Heart left ventricle (tissue), 16 donors: ENCODE measurements at regions not wholly inside any gene's neighbourhood (a gene's known extent, or its start where the extent isn't known, plus 50 kb on each side); places are given as distances from the start of the nearest gene placed in this dataset.

Experiments used
- ATAC-seq, 4 donors: fragments of 200-7000 bp; cut with Tn5 transposase; one replicate each; pipeline ENCODE4 v1.9.1; 2020 to 2022; ENCODE audit warnings: moderate library complexity in 4 of 4, mild to moderate bottlenecking in 3 of 4, moderate number of reproducible peaks in 1 of 4
- DNase-seq, 5 donors: peaks; one replicate each; pipeline ENCODE4 v3.0.0-alpha.2; 2020
- H3K27ac ChIP-seq, 12 donors: fragments of 200-600 bp; sonication (generic) in 4 of 12; one replicate each; pipeline versions ENCODE4 v1.5.0 to v1.8.0; 2016 to 2022; ENCODE audit warnings: mild to moderate bottlenecking in 2 of 12
- H3K27me3 ChIP-seq, 9 donors: fragments of 200-600 bp; sonication (generic) in 2 of 9; one replicate each; pipeline versions ENCODE4 v1.5.1 to v1.8.0; 2016 to 2022; ENCODE audit warnings: mild to moderate bottlenecking in 3 of 9
- H3K36me3 ChIP-seq, 9 donors: fragments of 200-600 bp; sonication (generic) in 2 of 9; one replicate each; pipeline versions ENCODE4 v1.5.0 to v1.8.0; 2018 to 2022; ENCODE audit warnings: mild to moderate bottlenecking in 2 of 9
- H3K4me1 ChIP-seq, 12 donors: fragments of 200-600 bp; sonication (generic) in 4 of 12; one replicate each; pipeline versions ENCODE4 v1.5.0 to v1.8.0; 2016 to 2022; ENCODE audit warnings: mild to moderate bottlenecking in 3 of 12
- H3K4me3 ChIP-seq, 12 donors: fragments of 200-600 bp; sonication (generic) in 4 of 12; one replicate each; pipeline versions ENCODE4 v1.5.0 to v1.8.0; 2017 to 2022; ENCODE audit warnings: mild to moderate bottlenecking in 9 of 12, moderate library complexity in 4 of 12
- H3K9me3 ChIP-seq, 12 donors: fragments of 200-600 bp; sonication (generic) in 4 of 12; one replicate each; pipeline versions ENCODE4 v1.5.0 to v1.8.0; 2016 to 2022; ENCODE audit warnings: mild to moderate bottlenecking in 1 of 12
- POLR2A ChIP-seq, 2 donors: fragments of 450-650 bp; IDR thresholded peaks; one replicate each; pipeline ENCODE4 v1.6.1; 2017; ENCODE audit warnings: antibody characterized with exemption in 2 of 2, mild to moderate bottlenecking in 2 of 2, moderate library complexity in 2 of 2
- WGBS, 4 donors: extraction: QIAGEN DNeasy Blood & Tissue Kit in 2 of 4; methylation state at CpG; one replicate each; pipeline versions ENCODE4 v1.1.5 to v1.1.7; 2013 to 2018; 5-methylcytosine and 5-hydroxymethylcytosine counted together
- intact Hi-C, 10 donors: fragments of 100-400 bp; cut with DNase I; formaldehyde crosslinking; loops; one replicate each; pipeline versions ENCODE4 v1.11.1 to v1.14.2; 2022
- TF ChIP-seq, protein P1 (sequence below), 12 donors: fragments of 200-600 bp; sonication (generic) in 4 of 12; IDR thresholded peaks; one replicate each; pipeline versions ENCODE4 v1.5.0 to v1.8.0; 2018 to 2022; ENCODE audit warnings: antibody characterized with exemption in 12 of 12, mild to moderate bottlenecking in 5 of 12
- donor health status: ischemic (EF 13 %, LVEDD 7.1; RV severe dilation, severe dysfunction).
- donor health status: healthy with polysubstance abuse.
- donor health status: DM: no; HTN: yes; CAD: no.
- donor health status: DM: no; HTN: no; CAD: no.
- donor health status: ischemic (EF 25% LVEDD 6.9; RV normal size, moderate dysfunction).
- donor health status: ischemic (EF 25% LVEDD 5.7; RV mildly dilated, moderate dysfunction).
- donor health status: healthy.
- donor health status: DM: yes; HTN: yes; CAD: no.
- donor health status: ischemic (EF 35%, LVEDD 5.7; RV mildly dilated, moderate dysfunction).
- donor health status: nonischemic (EF 11% LVEDD 7.7; RV severe dilation, severe dysfunction).
- donor health status: DM: yes; HTN: yes; CAD: no.
- donor health status: PGD.
- donor health status: ischemic (EF 29% LVEDD 5.4; RV normal size, mild dysfunction).
- donor health status: nonischemic (EF 23%, LVEDD 6.1; RV moderate dilation, normal function).

GRCh38 chr14:97271451-97271960, 474.3 kb downstream of the VRK1 start:
- Histone ChIP-seq H3K4me3 (no peak overlapping the region), H3K36me3 (no peaks in the 10 kb centered on the region), H3K4me1 (no peaks in the 10 kb centered on the region), H3K9me3 (no peaks in the 10 kb centered on the region), H3K27me3 (peaks cover 0 to 22% (median 0%) of the 10 kb centered on the region in 9 donors), H3K27ac (no peak overlapping the region)
- intact Hi-C loops: no loop called here
- TF ChIP-seq, protein P1, sequence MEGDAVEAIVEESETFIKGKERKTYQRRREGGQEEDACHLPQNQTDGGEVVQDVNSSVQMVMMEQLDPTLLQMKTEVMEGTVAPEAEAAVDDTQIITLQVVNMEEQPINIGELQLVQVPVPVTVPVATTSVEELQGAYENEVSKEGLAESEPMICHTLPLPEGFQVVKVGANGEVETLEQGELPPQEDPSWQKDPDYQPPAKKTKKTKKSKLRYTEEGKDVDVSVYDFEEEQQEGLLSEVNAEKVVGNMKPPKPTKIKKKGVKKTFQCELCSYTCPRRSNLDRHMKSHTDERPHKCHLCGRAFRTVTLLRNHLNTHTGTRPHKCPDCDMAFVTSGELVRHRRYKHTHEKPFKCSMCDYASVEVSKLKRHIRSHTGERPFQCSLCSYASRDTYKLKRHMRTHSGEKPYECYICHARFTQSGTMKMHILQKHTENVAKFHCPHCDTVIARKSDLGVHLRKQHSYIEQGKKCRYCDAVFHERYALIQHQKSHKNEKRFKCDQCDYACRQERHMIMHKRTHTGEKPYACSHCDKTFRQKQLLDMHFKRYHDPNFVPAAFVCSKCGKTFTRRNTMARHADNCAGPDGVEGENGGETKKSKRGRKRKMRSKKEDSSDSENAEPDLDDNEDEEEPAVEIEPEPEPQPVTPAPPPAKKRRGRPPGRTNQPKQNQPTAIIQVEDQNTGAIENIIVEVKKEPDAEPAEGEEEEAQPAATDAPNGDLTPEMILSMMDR (IDR thresholded peaks at IDR 0.05): no peak
- TF ChIP-seq POLR2A (IDR thresholded peaks at IDR 0.05): no peak
- 74 to 76% (median 76%) methylated on average over 8 of the region's 8 CpGs for WGBS, 4 donors
- ATAC-seq (no peak), DNase-seq (no peak)

- 68 to 80% (median 75%) methylated on average over 4 of the region's 4 CpGs for WGBS, 4 donors
- intact Hi-C loops: no loop called here
- ATAC-seq: no peak
These were observed 476.4 kb downstream of the VRK1 start for GRCh38 chr14:97273540-97273939.

DNA sequence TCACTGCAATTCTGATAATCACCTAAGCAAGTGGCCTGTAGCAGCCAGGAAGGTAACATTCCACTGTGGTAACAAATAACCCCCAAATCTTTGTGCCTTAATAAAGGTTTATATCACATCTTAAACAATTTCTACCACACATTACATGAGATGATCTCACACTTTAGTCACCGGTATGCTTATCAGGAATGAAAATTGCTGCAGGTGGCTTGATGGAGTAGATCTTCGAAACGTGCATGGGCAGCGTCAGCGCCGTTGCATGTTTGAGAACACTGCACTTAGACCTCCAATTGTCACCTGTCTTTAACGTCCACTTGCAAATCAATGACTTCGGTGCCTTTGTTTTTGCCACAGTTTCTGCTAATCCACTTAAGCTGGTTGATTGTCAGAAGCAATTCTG, 477.4 kb downstream of the VRK1 start:
- WGBS, 4 donors: 65 to 71% (median 68%) methylated on average over 8 of the region's 8 CpGs
- Histone ChIP-seq H3K27ac (no peak overlapping the region), H3K4me1 (no peaks in the 10 kb centered on the region), H3K27me3 (peaks cover 0 to 19% (median 0%) of the 10 kb centered on the region in 9 donors), H3K36me3 (no peaks in the 10 kb centered on the region), H3K4me3 (no peak overlapping the region), H3K9me3 (no peaks in the 10 kb centered on the region)
- TF ChIP-seq POLR2A (IDR thresholded peaks at IDR 0.05): no peak
- TF ChIP-seq, protein P1 (IDR thresholded peaks at IDR 0.05): no peak
- DNase-seq: no peak
- ATAC-seq: no peak
- intact Hi-C loops: no loop called here

More at GRCh38 chr14:97273540-97273939, 476.4 kb downstream of the VRK1 start:
- Histone ChIP-seq H3K36me3 (no peaks in the 10 kb centered on the region), H3K27ac (no peak overlapping the region), H3K9me3 (no peaks in the 10 kb centered on the region), H3K27me3 (peaks cover 0 to 22% (median 0%) of the 10 kb centered on the region in 9 donors), H3K4me3 (no peak overlapping the region), H3K4me1 (no peaks in the 10 kb centered on the region)
- DNase-seq: no peak
- TF ChIP-seq POLR2A (IDR thresholded peaks at IDR 0.05): no peak
- TF ChIP-seq, protein P1 (IDR thresholded peaks at IDR 0.05): no peak

DNA sequence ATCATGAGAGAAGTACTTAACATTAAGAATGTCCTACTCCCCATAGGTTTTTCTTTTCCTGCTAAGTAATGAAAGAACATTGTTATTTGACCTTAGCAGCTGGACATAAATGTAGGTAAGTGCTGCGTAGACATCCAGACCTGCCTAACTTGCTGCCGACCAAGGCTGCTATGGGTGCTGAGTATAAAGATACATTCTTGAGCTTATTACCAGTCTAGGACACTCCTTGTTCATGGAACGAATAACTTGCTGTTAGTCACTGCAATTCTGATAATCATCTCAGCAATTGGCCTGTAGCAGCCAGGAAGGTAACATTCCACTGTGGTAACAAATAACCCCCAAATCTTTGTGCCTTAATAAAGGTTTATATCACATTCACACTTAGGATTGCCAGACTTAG, 478.1 kb downstream of the VRK1 start:
- no peaks in the 10 kb centered on the region for H3K36me3 ChIP-seq
- no peak for DNase-seq
- ATAC-seq: no peak
- intact Hi-C loops: no loop called here
- TF ChIP-seq POLR2A (IDR thresholded peaks at IDR 0.05): no peak
- TF ChIP-seq, protein P1 (IDR thresholded peaks at IDR 0.05): no peak
- H3K27ac ChIP-seq: no peak overlapping the region
- WGBS, 4 donors: 79 to 85% (median 82%) methylated on average over 3 of the region's 3 CpGs
- H3K9me3 ChIP-seq: no peaks in the 10 kb centered on the region
- no peak overlapping the region for H3K4me3 ChIP-seq
- peaks cover 0 to 13% (median 0%) of the 10 kb centered on the region in 9 donors for H3K27me3 ChIP-seq
- H3K4me1 ChIP-seq: no peaks in the 10 kb centered on the region
